Right cardiac atrium (tissue), 5 donors: ENCODE measurements at regions not wholly inside any gene's neighbourhood (a gene's known extent, or its start where the extent isn't known, plus 50 kb on each side); places are given as distances from the start of the nearest gene placed in this dataset.

Experiments
- ATAC-seq, 2 donors: fragments of 200-7000 bp; cut with Tn5 transposase; one replicate each; pipeline versions ENCODE4 v1.8.0 to v1.9.1; 2020; ENCODE audit warnings: moderate library complexity in 2 of 2, mild to moderate bottlenecking in 1 of 2
- DNase-seq, 3 donors: peaks; one replicate each; pipeline ENCODE4 v3.0.0-alpha.2; 2020
- H3K27ac ChIP-seq: one replicate; pipeline ENCODE4 v1.5.1; 2013; ENCODE audit warnings: mild to moderate bottlenecking, low read length, control low read depth, moderate library complexity
- H3K27me3 ChIP-seq: one replicate; pipeline ENCODE4 v1.6.1; 2013; ENCODE audit not compliant: control insufficient read depth, insufficient read depth
- H3K4me1 ChIP-seq: one replicate; pipeline ENCODE4 v1.6.1; 2013; ENCODE audit warnings: low read length; ENCODE audit not compliant: control insufficient read depth, insufficient read depth
- H3K4me3 ChIP-seq: one replicate; pipeline ENCODE4 v1.5.1; 2013; ENCODE audit warnings: low read length, control low read depth
- H3K9me3 ChIP-seq: one replicate; pipeline ENCODE4 v1.6.1; 2013; ENCODE audit warnings: low read length; ENCODE audit not compliant: control insufficient read depth
- WGBS: extraction: QIAGEN DNeasy Blood & Tissue Kit; methylation state at CpG from one replicate; pipeline ENCODE4 v1.1.7; 2013; 5-methylcytosine and 5-hydroxymethylcytosine counted together
- intact Hi-C, 4 donors: fragments of 100-400 bp; cut with DNase I; formaldehyde crosslinking; loops; one replicate each; pipeline versions ENCODE4 v1.11.0 to v1.14.0; 2022 to 2023
- donor health status: healthy with polysubstance abuse.
- donor health status: DM: no; HTN: yes; CAD: no.
- donor health status: DM: no; HTN: no; CAD: no.
- donor health status: DM: no; HTN: yes; CAD: no; lungs with severe emphysema.
- donor health status: DM: yes; HTN: yes; CAD: no.

GRCh38 chr1:212190169-212190568 is 95.0 kb upstream of the PPP2R5A start:
- Histone ChIP-seq H3K4me1 (peaks cover 5% of the 10 kb centered on the region), H3K27ac (no peak overlapping the region), H3K27me3 (no peaks in the 10 kb centered on the region), H3K4me3 (no peak overlapping the region), H3K9me3 (no peaks in the 10 kb centered on the region)
- intact Hi-C loops: no loop called here
- WGBS: 89% methylated on average over 17 of the region's 17 CpGs
- DNase-seq: no peak
- ATAC-seq: no peak

GRCh38 chr1:212192261-212192998 is 92.8 kb upstream of the PPP2R5A start:
- intact Hi-C loops: no loop called here
- ATAC-seq (no peak), DNase-seq (no peak)
- no peaks in the 10 kb centered on the region for H3K9me3 ChIP-seq
- no peak overlapping the region for H3K27ac ChIP-seq
- H3K27me3 ChIP-seq: no peaks in the 10 kb centered on the region
- H3K4me3 ChIP-seq: no peak overlapping the region
- H3K4me1 ChIP-seq: peaks cover 5% of the 10 kb centered on the region
- WGBS: 70% methylated on average over 2 of the region's 2 CpGs

GRCh38 chr1:212196355-212196754 is 88.9 kb upstream of the PPP2R5A start:
- Histone ChIP-seq H3K27ac (no peak overlapping the region), H3K4me3 (no peak overlapping the region), H3K9me3 (no peaks in the 10 kb centered on the region), H3K27me3 (no peaks in the 10 kb centered on the region), H3K4me1 (no peaks in the 10 kb centered on the region)
- ATAC-seq (no peak), DNase-seq (no peak)
- intact Hi-C loops: no loop called here
- over 99% methylated on average over 3 of the region's 3 CpGs for WGBS

- WGBS: 58% methylated on average over 3 of the region's 3 CpGs
Measured at GRCh38 chr1:212201461-212201860, 83.7 kb upstream of the PPP2R5A start.

GRCh38 chr1:212203630-212204029 is 81.6 kb upstream of the PPP2R5A start:
- DNase-seq (no peak), ATAC-seq (no peak)
- H3K4me1 ChIP-seq: peaks cover 2% of the 10 kb centered on the region
- no peak overlapping the region for H3K27ac ChIP-seq
- H3K27me3 ChIP-seq: no peaks in the 10 kb centered on the region
- intact Hi-C loops: no loop called here
- H3K9me3 ChIP-seq: no peaks in the 10 kb centered on the region
- 61% methylated on average over 3 of the region's 3 CpGs for WGBS
- no peak overlapping the region for H3K4me3 ChIP-seq

More at GRCh38 chr1:212201461-212201860, 83.7 kb upstream of the PPP2R5A start:
- Histone ChIP-seq H3K4me3 (no peak overlapping the region), H3K27ac (no peak overlapping the region), H3K4me1 (peaks cover 2% of the 10 kb centered on the region), H3K27me3 (no peaks in the 10 kb centered on the region), H3K9me3 (no peaks in the 10 kb centered on the region)
- intact Hi-C loops: no loop called here
- ATAC-seq: no peak
- DNase-seq: no peak

GRCh38 chr1:212205006-212205405 is 80.2 kb upstream of the PPP2R5A start:
- Histone ChIP-seq H3K9me3 (no peaks in the 10 kb centered on the region), H3K27ac (no peak overlapping the region), H3K4me1 (peaks cover 2% of the 10 kb centered on the region), H3K27me3 (no peaks in the 10 kb centered on the region), H3K4me3 (no peak overlapping the region)
- no peak for ATAC-seq
- no peak for DNase-seq
- intact Hi-C loops: no loop called here
- WGBS: 100% methylated on average over 1 of the region's 1 CpG

- DNase-seq: no peak
Measured at GRCh38 chr1:212205843-212206242, 79.4 kb upstream of the PPP2R5A start.

GRCh38 chr1:212207118-212207517 is 78.1 kb upstream of the PPP2R5A start:
- Histone ChIP-seq H3K27me3 (no peaks in the 10 kb centered on the region), H3K4me1 (peaks cover 2% of the 10 kb centered on the region), H3K27ac (no peak overlapping the region), H3K4me3 (no peak overlapping the region), H3K9me3 (no peaks in the 10 kb centered on the region)
- intact Hi-C loops: no loop called here
- 90% methylated on average over 6 of the region's 6 CpGs for whole genome bisulfite sequencing
- DNase-seq (no peak), ATAC-seq (no peak)

More at GRCh38 chr1:212205843-212206242, 79.4 kb upstream of the PPP2R5A start:
- Histone ChIP-seq H3K9me3 (no peaks in the 10 kb centered on the region), H3K27me3 (no peaks in the 10 kb centered on the region), H3K27ac (no peak overlapping the region), H3K4me1 (peaks cover 2% of the 10 kb centered on the region), H3K4me3 (no peak overlapping the region)
- intact Hi-C loops: no loop called here
- 75% methylated on average over 5 of the region's 5 CpGs for WGBS
- ATAC-seq: no peak

- Histone ChIP-seq H3K4me1 (no peaks in the 10 kb centered on the region), H3K27me3 (no peaks in the 10 kb centered on the region), H3K4me3 (no peak overlapping the region), H3K9me3 (no peaks in the 10 kb centered on the region), H3K27ac (no peak overlapping the region)
- no peak for DNase-seq
- intact Hi-C loops: no loop called here
- no peak for ATAC-seq
- WGBS: 78% methylated on average over 5 of the region's 5 CpGs
Measured at GRCh38 chr1:212207822-212208520, 77.2 kb upstream of the PPP2R5A start.

- intact Hi-C loops: no loop called here
- no peak overlapping the region for H3K27ac ChIP-seq
- H3K4me3 ChIP-seq: no peak overlapping the region
- no peaks in the 10 kb centered on the region for H3K4me1 ChIP-seq
- no peaks in the 10 kb centered on the region for H3K27me3 ChIP-seq
- ATAC-seq (no peak), DNase-seq (no peak)
- WGBS: 70% methylated on average over 2 of the region's 2 CpGs
- H3K9me3 ChIP-seq: no peaks in the 10 kb centered on the region
Measured at GRCh38 chr1:212208978-212209644, 76.1 kb upstream of the PPP2R5A start.

- DNase-seq (no peak), ATAC-seq (no peak)
- Histone ChIP-seq H3K4me3 (no peak overlapping the region), H3K27me3 (no peaks in the 10 kb centered on the region), H3K9me3 (no peaks in the 10 kb centered on the region), H3K27ac (no peak overlapping the region), H3K4me1 (no peaks in the 10 kb centered on the region)
- WGBS: 87% methylated on average over 4 of the region's 4 CpGs
- intact Hi-C loops: no loop called here
Measured at GRCh38 chr1:212211371-212211770, 73.8 kb upstream of the PPP2R5A start.
